Keratinocyte (primary cell): ENCODE measurements at regions not wholly inside any gene's neighbourhood (a gene's known extent, or its start where the extent isn't known, plus 50 kb on each side); places are given as distances from the start of the nearest gene placed in this dataset.

Experiments used
- DNase-seq: peaks from one replicate; pipeline ENCODE4 v3.0.0-alpha.2; 2011; ENCODE audit warnings: low read depth, missing footprints, low spot score
- FAIRE-seq: peaks from 2 replicates; lab custom pipeline; 2011; peaks lifted over from hg19 to GRCh38; lab: Jason Lieb, UNC
- H2AFZ ChIP-seq: 2 replicates; pipeline ENCODE4 v1.6.0; 2012; ENCODE audit warnings: low read length, control low read depth, inconsistent platforms; ENCODE audit not compliant: control insufficient read depth
- H3K27ac ChIP-seq: 2 replicates; pipeline ENCODE4 v1.5.1; 2011; ENCODE audit warnings: low read length; ENCODE audit not compliant: control insufficient read depth, insufficient read depth
- H3K27me3 ChIP-seq: 3 replicates; pipeline ENCODE4 v1.6.0; 2011; ENCODE audit warnings: low read length; ENCODE audit not compliant: control insufficient read depth, insufficient read depth; ENCODE audit errors: extremely low read depth
- H3K36me3 ChIP-seq, 2 experiments: 2 replicates in 1 of 2; 3 replicates in 1 of 2; pipeline ENCODE4 v1.5.1; 2011; ENCODE audit warnings: low read length in 2 of 2, mild to moderate bottlenecking in 1 of 2; ENCODE audit not compliant: control insufficient read depth in 2 of 2, insufficient read depth in 2 of 2; ENCODE audit errors: extremely low read depth in 1 of 2
- H3K4me1 ChIP-seq: 3 replicates; pipeline ENCODE4 v1.5.1; 2011; ENCODE audit warnings: low read length; ENCODE audit not compliant: control insufficient read depth, insufficient read depth; ENCODE audit errors: extremely low read depth
- H3K4me2 ChIP-seq: 3 replicates; pipeline ENCODE4 v1.6.0; 2011; ENCODE audit warnings: low read depth, low read length; ENCODE audit not compliant: control insufficient read depth, insufficient read depth; ENCODE audit errors: extremely low read depth
- H3K4me3 ChIP-seq, 3 experiments: fragments of 200-600 bp in 1 of 3; sonication (generic) in 1 of 3; 2 replicates in 2 of 3; 3 replicates in 1 of 3; pipeline ENCODE4 v1.5.1; 2011 to 2016; ENCODE audit warnings: low read length in 3 of 3, mild to moderate bottlenecking in 3 of 3, control low read depth in 2 of 3, inconsistent platforms in 1 of 3, low read depth in 1 of 3, mixed read lengths in 1 of 3, mixed run types in 1 of 3, moderate library complexity in 1 of 3; ENCODE audit not compliant: control insufficient read depth in 2 of 3, insufficient read depth in 2 of 3; ENCODE audit errors: extremely low read depth in 1 of 3
- H3K79me2 ChIP-seq: 2 replicates; pipeline ENCODE4 v1.6.0; 2012; ENCODE audit warnings: low read length; ENCODE audit not compliant: control insufficient read depth, insufficient read depth
- H3K9ac ChIP-seq: 3 replicates; pipeline ENCODE4 v1.6.0; 2011; ENCODE audit warnings: low read length; ENCODE audit not compliant: control insufficient read depth, insufficient read depth; ENCODE audit errors: extremely low read depth
- H3K9me1 ChIP-seq: 3 replicates; pipeline ENCODE4 v1.6.0; 2011; ENCODE audit warnings: low read length; ENCODE audit not compliant: control insufficient read depth, insufficient read depth; ENCODE audit errors: extremely low read depth
- H3K9me3 ChIP-seq: 2 replicates; pipeline ENCODE4 v1.5.1; 2012; ENCODE audit warnings: low read depth, low read length; ENCODE audit not compliant: control insufficient read depth
- H4K20me1 ChIP-seq: 3 replicates; pipeline ENCODE4 v1.6.0; 2011; ENCODE audit warnings: low read length; ENCODE audit not compliant: control insufficient read depth, insufficient read depth; ENCODE audit errors: extremely low read depth
- EZH2 ChIP-seq: IDR thresholded peaks from one replicate; pipeline ENCODE4 v1.6.1; 2012; ENCODE audit warnings: inconsistent platforms, mild to moderate bottlenecking, low read length, moderate library complexity
- dilution Hi-C: fragments of 300-500 bp; cut with MboI; formaldehyde crosslinking; loops from one replicate; pipeline ENCODE4 v1.7.0; 2020; ENCODE audit warnings: low sequenced_read_pairs; ENCODE audit not compliant: extremely low pct_ligation_motif_present
- TF ChIP-seq, protein P1 (sequence below), 3 experiments: IDR thresholded peaks in 1 of 3; conservative IDR thresholded peaks in 1 of 3; optimal IDR thresholded peaks in 1 of 3; 2 replicates in 2 of 3; 3 replicates in 1 of 3; pipeline versions ENCODE3 to v1.5.1; 2011; ENCODE audit warnings: low read length in 3 of 3, mild to moderate bottlenecking in 3 of 3, moderate library complexity in 2 of 3, control low read depth in 1 of 3, inconsistent platforms in 1 of 3; ENCODE audit not compliant: insufficient read depth in 2 of 3; ENCODE audit errors: extremely low read depth in 1 of 3

DNA sequence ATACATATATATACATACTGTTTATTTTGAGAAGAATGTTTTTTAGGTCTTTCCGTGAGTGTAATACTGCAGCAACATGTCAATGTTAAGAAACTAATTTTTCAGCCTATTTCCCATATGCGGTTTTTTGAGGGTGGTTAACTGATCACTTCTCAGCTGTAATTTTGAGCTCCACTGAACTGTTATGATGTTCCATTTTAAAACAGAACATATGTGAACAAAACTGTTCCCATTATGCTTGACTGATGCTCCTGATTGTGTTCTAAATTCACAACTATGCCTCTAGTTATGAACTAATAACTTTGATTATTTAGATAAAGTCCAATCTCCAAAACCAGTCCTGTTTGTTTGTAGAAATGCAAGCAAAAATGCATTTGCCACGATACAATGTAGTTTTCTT, 511.2 kb upstream of the FSIP2 start:
- no peak overlapping the region for H3K9ac ChIP-seq
- dilution Hi-C loops = no loop called here
- no peaks in the 10 kb centered on the region for H3K9me3 ChIP-seq
- H3K36me3 ChIP-seq = no peaks in the 10 kb centered on the region
- H3K27me3 ChIP-seq = no peaks in the 10 kb centered on the region
- no peak overlapping the region for H2AFZ ChIP-seq
- H3K9me1 ChIP-seq = no peaks in the 10 kb centered on the region
- H3K79me2 ChIP-seq = no peaks in the 10 kb centered on the region
- no peak for TF ChIP-seq EZH2
- TF ChIP-seq, protein P1, sequence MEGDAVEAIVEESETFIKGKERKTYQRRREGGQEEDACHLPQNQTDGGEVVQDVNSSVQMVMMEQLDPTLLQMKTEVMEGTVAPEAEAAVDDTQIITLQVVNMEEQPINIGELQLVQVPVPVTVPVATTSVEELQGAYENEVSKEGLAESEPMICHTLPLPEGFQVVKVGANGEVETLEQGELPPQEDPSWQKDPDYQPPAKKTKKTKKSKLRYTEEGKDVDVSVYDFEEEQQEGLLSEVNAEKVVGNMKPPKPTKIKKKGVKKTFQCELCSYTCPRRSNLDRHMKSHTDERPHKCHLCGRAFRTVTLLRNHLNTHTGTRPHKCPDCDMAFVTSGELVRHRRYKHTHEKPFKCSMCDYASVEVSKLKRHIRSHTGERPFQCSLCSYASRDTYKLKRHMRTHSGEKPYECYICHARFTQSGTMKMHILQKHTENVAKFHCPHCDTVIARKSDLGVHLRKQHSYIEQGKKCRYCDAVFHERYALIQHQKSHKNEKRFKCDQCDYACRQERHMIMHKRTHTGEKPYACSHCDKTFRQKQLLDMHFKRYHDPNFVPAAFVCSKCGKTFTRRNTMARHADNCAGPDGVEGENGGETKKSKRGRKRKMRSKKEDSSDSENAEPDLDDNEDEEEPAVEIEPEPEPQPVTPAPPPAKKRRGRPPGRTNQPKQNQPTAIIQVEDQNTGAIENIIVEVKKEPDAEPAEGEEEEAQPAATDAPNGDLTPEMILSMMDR (optimal IDR thresholded peaks at IDR 0.05 in 1 of 3, IDR thresholded peaks at IDR 0.05 in 1 of 3, conservative IDR thresholded peaks at IDR 0.05 in 1 of 3; ENCODE audit: extremely low read depth in 1 of 3, insufficient read depth in 2 of 3, low read length in 3 of 3) = no peak
- no peaks in the 10 kb centered on the region for H3K4me1 ChIP-seq
- DNase-seq (no peak), FAIRE-seq (no peak)
- H3K4me3 ChIP-seq = no peak overlapping the region
- no peaks in the 10 kb centered on the region for H4K20me1 ChIP-seq
- H3K4me2 ChIP-seq = no peak overlapping the region
- H3K27ac ChIP-seq = no peak overlapping the region

DNA sequence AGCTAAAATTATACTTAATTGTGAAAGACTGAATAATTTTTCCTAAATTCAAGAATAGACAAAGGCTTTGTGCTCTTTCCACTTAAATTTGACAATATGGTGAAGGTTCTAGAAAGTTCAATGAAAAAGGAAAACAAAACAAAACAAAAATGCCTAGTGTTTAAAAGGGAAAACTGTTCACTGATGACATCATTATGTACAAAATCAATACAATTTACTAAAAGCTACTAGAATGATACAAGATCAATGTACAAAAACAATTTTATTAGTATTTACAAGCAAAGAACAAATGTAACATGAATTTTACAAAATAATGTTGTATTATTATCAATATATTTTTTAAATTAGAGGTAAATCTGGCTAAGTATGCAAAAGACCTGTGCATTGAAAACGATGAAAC, 499.1 kb upstream of the FSIP2 start:
- FAIRE-seq (no peak), DNase-seq (no peak)
- Histone ChIP-seq H3K79me2 (no peaks in the 10 kb centered on the region), H3K9me1 (no peaks in the 10 kb centered on the region), H4K20me1 (no peaks in the 10 kb centered on the region), H3K36me3 (no peaks in the 10 kb centered on the region), H3K4me3 (no peak overlapping the region), H3K27ac (no peak overlapping the region), H3K9ac (no peak overlapping the region), H2AFZ (no peak overlapping the region), H3K27me3 (no peaks in the 10 kb centered on the region), H3K4me1 (no peaks in the 10 kb centered on the region), H3K9me3 (no peaks in the 10 kb centered on the region), H3K4me2 (no peak overlapping the region)
- dilution Hi-C loops = no loop called here
- TF ChIP-seq, protein P1 (optimal IDR thresholded peaks at IDR 0.05 in 1 of 3, IDR thresholded peaks at IDR 0.05 in 1 of 3, conservative IDR thresholded peaks at IDR 0.05 in 1 of 3; ENCODE audit: extremely low read depth in 1 of 3, insufficient read depth in 2 of 3, low read length in 3 of 3) = no peak
- TF ChIP-seq EZH2 = no peak
